LHCN-M2 (cell line): ENCODE measurements at regions not wholly inside any gene's neighbourhood (a gene's known extent, or its start where the extent isn't known, plus 50 kb on each side); places are given as distances from the start of the nearest gene placed in this dataset.

Experiments used
- DNase-seq: peaks from one replicate; pipeline ENCODE4 v3.0.0-alpha.2; 2012; ENCODE audit warnings: low read depth

DNA sequence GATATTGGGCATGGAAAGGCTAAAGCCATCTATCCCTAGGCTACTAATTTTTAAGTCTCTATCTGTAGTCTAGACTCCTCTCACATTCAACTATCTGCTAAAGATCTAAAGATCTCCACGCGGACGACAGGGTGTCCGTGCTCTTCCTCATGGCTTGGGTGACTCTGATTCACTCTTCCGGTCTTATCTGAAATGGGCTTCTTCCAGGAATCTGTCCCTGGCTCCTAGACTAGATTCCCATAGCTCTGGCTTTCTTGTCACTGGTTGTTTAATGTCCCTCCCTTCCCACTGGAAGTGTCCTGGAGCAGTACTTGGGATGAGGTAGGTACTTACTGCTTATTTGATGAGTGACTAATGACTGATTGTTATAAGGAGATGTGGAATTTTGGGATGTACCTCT is 62.0 kb upstream of the PODXL start:
- DNase-seq = no peak

DNA sequence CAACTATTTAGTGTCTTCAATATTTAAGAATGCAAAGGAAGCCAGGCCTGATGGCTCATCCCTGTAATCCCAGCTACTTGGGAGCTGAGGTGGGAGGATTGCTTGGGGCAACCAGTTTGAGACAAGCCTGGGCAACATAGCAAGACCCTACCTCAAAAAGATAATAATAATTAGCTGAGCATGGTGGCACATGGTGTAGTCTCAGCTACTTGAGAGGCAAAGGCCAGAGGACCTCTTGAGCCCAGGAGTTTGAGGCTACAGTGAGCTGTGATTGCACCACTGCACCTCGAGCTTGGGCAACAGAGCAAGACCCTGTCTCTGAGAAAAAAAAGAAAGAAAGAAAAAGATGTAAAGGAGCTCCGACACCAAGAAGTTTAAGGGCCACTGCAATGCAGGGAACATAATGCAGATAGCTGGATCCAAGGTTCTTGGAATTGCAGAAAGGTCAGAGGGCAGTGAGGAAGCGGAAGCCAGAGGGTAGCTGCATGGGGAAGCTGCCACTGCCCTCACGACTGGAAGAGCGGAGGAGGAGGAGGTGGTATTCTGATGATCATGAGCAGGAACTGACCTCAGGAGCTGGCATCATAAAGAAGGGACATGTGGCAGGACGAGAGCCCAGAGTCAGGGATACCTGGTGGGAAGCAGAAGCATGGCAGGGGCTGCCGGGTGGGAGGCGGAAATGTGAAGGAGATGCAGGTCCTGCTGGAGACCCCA is 60.2 kb upstream of the PODXL start:
- no peak for DNase-seq

DNA sequence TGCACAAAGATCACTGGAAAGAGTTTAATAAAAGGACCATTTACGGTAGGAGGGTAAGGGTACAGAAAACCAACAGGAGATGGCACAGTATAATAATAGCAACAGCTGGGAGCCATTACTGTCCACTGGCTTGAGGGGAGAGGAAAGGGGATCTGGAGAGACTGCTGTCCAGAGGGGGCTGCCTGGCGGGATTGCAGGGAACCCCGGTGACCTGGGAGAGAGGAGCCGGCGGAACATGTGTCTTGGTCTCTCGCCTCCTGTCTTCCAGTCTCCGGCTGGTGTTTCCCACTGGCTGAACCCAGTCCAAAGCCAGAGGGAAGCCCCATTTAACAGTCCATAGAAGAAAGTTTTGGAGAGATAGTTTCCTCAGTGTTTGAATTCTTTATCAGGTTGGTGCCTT is 57.5 kb upstream of the PODXL start:
- DNase-seq = no peak

DNA sequence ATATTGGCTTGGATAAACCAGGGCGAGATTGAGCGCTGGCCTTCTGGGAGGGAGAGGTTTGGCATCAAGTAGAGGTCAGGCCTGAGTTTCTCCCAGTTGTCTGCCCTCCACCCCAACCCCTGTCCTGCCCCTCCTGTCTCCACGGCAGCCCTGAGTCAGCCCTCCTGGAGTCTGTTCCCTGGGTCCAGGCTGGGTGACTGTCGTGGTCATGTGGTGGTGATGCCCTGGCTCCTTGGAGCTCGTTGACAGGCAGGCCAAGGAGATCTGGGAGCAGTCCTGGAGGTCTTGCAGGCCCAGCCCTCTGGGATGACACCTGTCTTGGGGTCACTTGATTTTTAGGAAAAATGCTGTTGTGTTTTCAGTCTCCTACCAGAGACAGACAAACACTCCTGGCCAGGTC is 53.6 kb upstream of the PODXL start:
- peak; percentile 46 for DNase-seq

DNA sequence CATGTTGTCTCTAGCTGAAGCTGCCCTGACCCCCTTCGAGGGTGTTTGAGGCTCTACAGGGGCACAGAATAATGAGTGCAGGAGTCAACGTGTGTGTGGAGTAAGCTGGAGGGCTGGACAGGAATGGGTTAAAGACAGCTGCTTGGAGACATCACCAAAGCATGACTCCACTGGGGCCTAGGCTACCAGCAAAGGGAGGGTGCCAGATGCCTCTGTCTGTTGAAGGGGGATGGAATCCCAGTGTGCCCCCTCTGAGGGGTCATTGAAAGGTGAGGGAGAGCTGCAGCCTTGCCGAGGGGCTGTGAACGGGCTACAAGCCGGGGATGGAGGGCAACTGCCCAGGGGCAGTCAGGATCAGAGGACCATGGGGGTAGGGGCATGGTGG is 51.7 kb upstream of the PODXL start:
- DNase-seq = peak; percentile 81

DNA sequence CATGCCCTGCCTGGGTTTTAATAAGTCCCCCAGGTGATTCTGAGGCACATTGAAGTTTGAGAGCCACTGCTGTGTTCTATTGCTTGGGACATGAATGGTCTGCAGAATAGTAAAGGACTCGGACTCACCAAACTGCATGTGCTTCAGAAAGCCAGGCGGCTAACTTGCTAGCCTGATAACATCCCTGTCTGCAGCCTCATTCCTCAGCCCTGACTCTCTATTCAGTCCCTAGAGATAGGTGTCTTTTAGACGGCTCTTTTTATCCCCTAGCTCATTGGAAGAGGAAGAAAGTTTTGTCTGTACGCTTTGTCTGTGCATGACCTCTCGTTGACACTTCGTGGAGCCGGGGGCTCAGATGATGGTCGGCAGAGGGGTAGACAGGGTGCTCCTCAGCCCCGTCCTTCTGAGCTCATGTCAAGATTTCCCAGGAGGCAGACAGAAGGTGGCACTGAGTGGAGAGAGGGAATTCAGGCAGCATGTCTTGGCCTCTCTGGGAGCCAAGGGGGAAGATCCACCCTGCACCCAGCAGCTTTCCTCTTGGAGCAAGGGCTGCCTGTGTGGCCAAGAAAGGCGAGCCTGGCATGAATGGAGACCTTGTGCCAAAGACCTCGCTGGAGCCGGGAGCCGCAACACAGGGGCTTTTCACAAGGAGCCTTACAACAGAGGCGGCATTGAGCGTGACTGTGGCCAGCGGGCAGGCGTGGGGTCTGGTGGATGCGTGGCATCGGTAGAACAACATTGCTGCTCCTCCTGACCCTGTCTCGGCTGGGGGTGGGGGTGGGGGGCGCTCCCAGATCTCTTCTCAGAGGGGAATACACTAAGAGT is 51.1 kb upstream of the PODXL start:
- no peak for DNase-seq

DNA sequence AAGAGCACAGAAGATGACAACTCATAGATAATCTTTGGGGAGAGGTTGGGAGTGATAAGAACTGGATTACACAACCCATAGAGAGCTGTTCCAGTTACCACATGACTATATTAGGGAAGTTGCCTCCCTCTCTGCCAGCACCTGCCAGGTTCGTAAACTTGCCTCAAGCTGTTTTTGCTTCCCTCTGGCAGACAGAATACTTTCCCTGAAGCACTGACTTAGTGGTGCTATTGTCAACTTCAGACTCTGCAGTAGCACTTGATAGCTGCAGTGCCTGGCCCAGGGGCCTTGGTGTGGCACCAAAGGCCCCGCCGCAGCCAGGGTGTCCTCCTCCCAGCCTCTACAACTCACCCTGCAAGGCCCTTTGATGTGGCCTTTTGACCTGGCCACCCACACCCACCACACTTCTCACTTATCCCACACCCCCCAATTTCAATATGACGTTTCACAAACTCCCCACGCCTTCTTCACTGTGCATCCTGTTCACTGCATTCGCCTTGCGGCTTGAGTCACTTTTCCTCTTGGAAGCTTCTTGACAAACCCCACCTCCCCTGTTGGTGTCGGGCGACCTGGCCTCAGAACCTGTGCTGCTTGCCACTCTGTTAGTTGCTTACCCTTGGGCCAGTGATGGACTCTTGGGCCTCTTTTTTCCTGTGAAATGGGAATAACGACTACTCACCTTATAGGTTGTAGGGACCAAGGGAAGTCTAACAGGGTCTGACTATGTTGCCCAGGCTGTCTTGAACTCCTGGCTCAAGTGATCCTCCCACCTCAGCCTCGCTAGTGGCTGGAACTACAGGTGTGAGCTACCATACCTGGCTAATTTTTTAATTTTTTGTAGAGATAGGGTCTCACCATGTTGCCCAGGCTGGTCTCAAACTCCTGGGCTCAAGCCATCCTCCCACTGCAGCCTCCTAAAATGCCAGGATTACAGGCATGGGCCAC is 50.2 kb upstream of the PODXL start:
- DNase-seq = no peak
